ENCODE measurements at regions not wholly inside any gene's neighbourhood (a gene's known extent, or its start where the extent isn't known, plus 50 kb on each side); places are given as distances from the start of the nearest gene placed in this dataset.
A peak's percentile ranks its signal among the peaks of the same experiment; 100 is the strongest.

- H3K27ac ChIP-seq (ENCODE audit: low read length) = no peak overlapping the region
- ChIA-PET POLR2A (no interaction called here), CTCF (interaction anchor here in 1 of 2 donors (1.2 kb wide), 1 partner anchor 432 kb away, joined by 5 read pairs; no protein-coding TSS in a partner anchor)
- Mint-ChIP-seq H3K36me3 (no peaks in the 10 kb centered on the region), H3K4me1 (peaks cover 37 to 65% (median 49%) of the 10 kb centered on the region in 3 donors), H3K4me3 (no peak overlapping the region), H3K27ac (no peak overlapping the region), H3K27me3 (no peaks in the 10 kb centered on the region), H3K9me3 (no peaks in the 10 kb centered on the region)
- ATAC-seq (replicated peaks in 1 of 4) = no peak
- DNase-seq = no peak
- no peaks in the 10 kb centered on the region for H3K9me3 ChIP-seq
- no peaks in the 10 kb centered on the region for H3K27me3 ChIP-seq (replicated peaks in 1 of 2; ENCODE audit: control insufficient read depth in 2 of 2, extremely low read depth in 1 of 2, insufficient read depth in 2 of 2, low read length in 1 of 2)
- no peak overlapping the region for H3K4me3 ChIP-seq (ENCODE audit: control insufficient read depth in 1 of 2, extremely low read depth in 1 of 2, low read length in 1 of 2)
- H3K4me1 ChIP-seq (ENCODE audit: control insufficient read depth in 1 of 2, extremely low read depth in 1 of 2, insufficient read depth in 2 of 2, low read length in 2 of 2) = peaks cover 12 to 36% of the 10 kb centered on the region in 2 experiments
- WGBS (ENCODE audit: insufficient coverage) = 70% methylated on average over 5 of the region's 7 CpGs
- no peaks in the 10 kb centered on the region for H3K36me3 ChIP-seq (ENCODE audit: control insufficient read depth in 2 of 2, extremely low read depth in 1 of 2, insufficient read depth in 1 of 2, low read length in 1 of 2)
Measured at GRCh38 chr14:98960617-98961013, 311.4 kb downstream of the BCL11B start.

GRCh38 chr14:98961191-98961590 is 310.8 kb downstream of the BCL11B start:
- no peaks in the 10 kb centered on the region for H3K9me3 Mint-ChIP-seq
- ChIA-PET POLR2A (no interaction called here), CTCF (no interaction called here)
- DNase-seq (no peak), ATAC-seq (replicated peaks in 1 of 4) (no peak)
- Histone ChIP-seq H3K27me3 (replicated peaks in 1 of 2; ENCODE audit: control insufficient read depth in 2 of 2, extremely low read depth in 1 of 2, insufficient read depth in 2 of 2, low read length in 1 of 2) (no peaks in the 10 kb centered on the region), H3K27ac (ENCODE audit: low read length) (no peak overlapping the region), H3K36me3 (ENCODE audit: control insufficient read depth in 2 of 2, extremely low read depth in 1 of 2, insufficient read depth in 1 of 2, low read length in 1 of 2) (no peaks in the 10 kb centered on the region), H3K9me3 (no peaks in the 10 kb centered on the region), H3K4me3 (ENCODE audit: control insufficient read depth in 1 of 2, extremely low read depth in 1 of 2, low read length in 1 of 2) (no peak overlapping the region), H3K4me1 (ENCODE audit: control insufficient read depth in 1 of 2, extremely low read depth in 1 of 2, insufficient read depth in 2 of 2, low read length in 2 of 2) (peaks cover 12 to 39% of the 10 kb centered on the region in 2 experiments)
- no peak overlapping the region for H3K4me3 Mint-ChIP-seq
- WGBS (ENCODE audit: insufficient coverage) = 100% methylated on average over 1 of the region's 4 CpGs
- H3K27me3 Mint-ChIP-seq = no peaks in the 10 kb centered on the region
- H3K4me1 Mint-ChIP-seq = peaks cover 43 to 64% (median 52%) of the 10 kb centered on the region in 3 donors
- H3K27ac Mint-ChIP-seq = no peak overlapping the region
- no peaks in the 10 kb centered on the region for H3K36me3 Mint-ChIP-seq

DNA sequence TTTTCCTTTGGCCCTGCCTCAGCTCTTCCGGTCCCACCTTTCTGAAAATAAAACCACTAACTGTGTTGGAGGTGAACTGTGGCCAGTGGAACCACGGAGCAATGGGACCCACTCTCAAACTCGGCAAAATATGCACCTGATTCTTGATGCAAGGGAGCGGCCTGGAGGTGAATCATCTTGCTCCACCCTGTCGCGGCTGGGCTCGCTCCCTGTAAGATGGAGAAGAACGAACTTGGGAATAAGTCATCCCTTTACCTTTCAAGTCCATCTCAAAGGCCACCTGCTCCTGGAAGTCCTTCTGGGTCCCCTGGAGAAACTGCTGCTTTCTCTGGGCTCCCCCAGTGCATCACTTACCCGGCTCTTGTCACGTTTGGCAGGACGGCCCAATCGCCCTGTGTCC is 309.9 kb downstream of the BCL11B start:
- CTCF ChIA-PET = no interaction called here

DNA sequence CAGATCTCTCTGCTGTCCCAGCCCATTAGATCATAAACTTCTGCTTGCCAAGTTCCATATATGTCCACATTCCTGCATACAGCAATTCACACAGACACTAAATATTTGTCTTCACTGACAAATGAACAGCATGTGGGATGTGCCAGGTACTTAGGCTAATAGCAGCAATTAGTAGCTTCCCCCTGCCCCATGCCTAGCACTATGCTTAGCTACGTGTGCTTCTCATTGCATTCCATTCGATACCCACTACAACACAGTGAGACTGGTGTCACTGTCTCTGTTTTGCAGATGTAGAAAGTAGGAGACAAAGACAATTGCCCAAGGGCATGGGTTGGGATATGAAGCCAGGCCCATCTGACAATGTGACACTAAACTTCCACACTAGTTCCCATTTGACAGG is 308.4 kb downstream of the BCL11B start:
- no peak overlapping the region for H3K27ac ChIP-seq (ENCODE audit: low read length)
- peaks cover 12 to 39% of the 10 kb centered on the region in 2 experiments for H3K4me1 ChIP-seq (ENCODE audit: control insufficient read depth in 1 of 2, extremely low read depth in 1 of 2, insufficient read depth in 2 of 2, low read length in 2 of 2)
- no peaks in the 10 kb centered on the region for H3K27me3 ChIP-seq (replicated peaks in 1 of 2; ENCODE audit: control insufficient read depth in 2 of 2, extremely low read depth in 1 of 2, insufficient read depth in 2 of 2, low read length in 1 of 2)
- no CpG with 5 or more reads among the region's 2 CpGs for WGBS (ENCODE audit: insufficient coverage)
- ChIA-PET POLR2A (no interaction called here), CTCF (no interaction called here)
- H3K36me3 ChIP-seq (ENCODE audit: control insufficient read depth in 2 of 2, extremely low read depth in 1 of 2, insufficient read depth in 1 of 2, low read length in 1 of 2) = no peaks in the 10 kb centered on the region
- Mint-ChIP-seq H3K27me3 (no peaks in the 10 kb centered on the region), H3K9me3 (no peaks in the 10 kb centered on the region), H3K27ac (peak overlapping the region in 1 of 2 donors; percentile 34), H3K4me3 (peak overlapping the region in 1 of 3 donors; percentile 70), H3K36me3 (no peaks in the 10 kb centered on the region), H3K4me1 (peaks cover 47 to 74% (median 56%) of the 10 kb centered on the region in 3 donors)
- H3K4me3 ChIP-seq (ENCODE audit: control insufficient read depth in 1 of 2, extremely low read depth in 1 of 2, low read length in 1 of 2) = no peak overlapping the region
- DNase-seq = no peak
- no peaks in the 10 kb centered on the region for H3K9me3 ChIP-seq
- ATAC-seq (replicated peaks in 1 of 4) = no peak

More for the DNA sequence above, 309.9 kb downstream of the BCL11B start:
- Histone ChIP-seq H3K27ac (ENCODE audit: low read length) (no peak overlapping the region), H3K4me3 (ENCODE audit: control insufficient read depth in 1 of 2, extremely low read depth in 1 of 2, low read length in 1 of 2) (no peak overlapping the region), H3K4me1 (ENCODE audit: control insufficient read depth in 1 of 2, extremely low read depth in 1 of 2, insufficient read depth in 2 of 2, low read length in 2 of 2) (peaks cover 12 to 39% of the 10 kb centered on the region in 2 experiments), H3K9me3 (no peaks in the 10 kb centered on the region), H3K27me3 (replicated peaks in 1 of 2; ENCODE audit: control insufficient read depth in 2 of 2, extremely low read depth in 1 of 2, insufficient read depth in 2 of 2, low read length in 1 of 2) (no peaks in the 10 kb centered on the region), H3K36me3 (ENCODE audit: control insufficient read depth in 2 of 2, extremely low read depth in 1 of 2, insufficient read depth in 1 of 2, low read length in 1 of 2) (no peaks in the 10 kb centered on the region)
- POLR2A ChIA-PET = no interaction called here
- ATAC-seq (replicated peaks in 1 of 4) (no peak), DNase-seq (no peak)
- no peaks in the 10 kb centered on the region for H3K36me3 Mint-ChIP-seq
- H3K27ac Mint-ChIP-seq = no peak overlapping the region
- WGBS (ENCODE audit: insufficient coverage) = 75% methylated on average over 6 of the region's 12 CpGs
- no peak overlapping the region for H3K4me3 Mint-ChIP-seq
- no peaks in the 10 kb centered on the region for H3K9me3 Mint-ChIP-seq
- H3K4me1 Mint-ChIP-seq = peaks cover 47 to 73% (median 56%) of the 10 kb centered on the region in 3 donors
- H3K27me3 Mint-ChIP-seq = no peaks in the 10 kb centered on the region

DNA sequence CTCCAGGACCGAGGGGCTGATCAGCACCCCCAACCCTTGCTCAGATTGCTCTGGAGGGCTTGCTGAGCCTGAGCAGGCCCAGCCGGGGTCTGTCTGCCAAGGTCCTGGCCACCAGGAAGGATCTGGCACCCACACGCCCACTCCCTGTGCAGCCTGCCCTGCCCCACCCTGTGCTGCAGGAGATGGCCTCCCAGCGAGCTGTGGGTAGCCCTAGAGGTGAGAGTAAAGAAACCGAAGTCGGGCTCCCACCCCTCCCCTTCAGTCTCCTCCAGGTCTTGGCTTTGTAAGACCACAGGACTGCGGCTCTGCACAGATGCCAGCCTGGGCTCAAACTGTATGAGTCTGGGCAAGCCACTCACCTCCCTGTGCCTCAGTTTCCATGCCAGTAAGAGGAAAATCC is 307.8 kb downstream of the BCL11B start:
- ATAC-seq (replicated peaks in 1 of 4) (peak in 3 of 4 experiments; percentile 44 to 70 (median 51)), DNase-seq (peak in 8 of 35 experiments; percentile 6 to 23 (median 14))

GRCh38 chr14:98965076-98965475 is 306.9 kb downstream of the BCL11B start:
- Mint-ChIP-seq H3K4me1 (peaks cover 47 to 67% (median 53%) of the 10 kb centered on the region in 3 donors), H3K9me3 (no peaks in the 10 kb centered on the region), H3K4me3 (peak overlapping the region in 1 of 3 donors; percentile 70), H3K36me3 (no peaks in the 10 kb centered on the region), H3K27ac (peak overlapping the region; percentile 60 to 80), H3K27me3 (no peaks in the 10 kb centered on the region)
- H3K36me3 ChIP-seq (ENCODE audit: control insufficient read depth in 2 of 2, extremely low read depth in 1 of 2, insufficient read depth in 1 of 2, low read length in 1 of 2) = no peaks in the 10 kb centered on the region
- ChIA-PET CTCF (no interaction called here), POLR2A (interaction anchor here in 1 of 2 donors (0.6 kb wide), 1 partner anchor 234 kb away, joined by 3 read pairs; no protein-coding TSS in a partner anchor)
- peak in 2 of 4 experiments; percentile 43 to 49 for ATAC-seq (replicated peaks in 1 of 4)
- no peak overlapping the region for H3K4me3 ChIP-seq (ENCODE audit: control insufficient read depth in 1 of 2, extremely low read depth in 1 of 2, low read length in 1 of 2)
- H3K4me1 ChIP-seq (ENCODE audit: control insufficient read depth in 1 of 2, extremely low read depth in 1 of 2, insufficient read depth in 2 of 2, low read length in 2 of 2) = peaks cover 12 to 37% of the 10 kb centered on the region in 2 experiments
- no CpG with 5 or more reads among the region's 5 CpGs for WGBS (ENCODE audit: insufficient coverage)
- H3K27ac ChIP-seq (ENCODE audit: low read length) = no peak overlapping the region
- H3K27me3 ChIP-seq (replicated peaks in 1 of 2; ENCODE audit: control insufficient read depth in 2 of 2, extremely low read depth in 1 of 2, insufficient read depth in 2 of 2, low read length in 1 of 2) = no peaks in the 10 kb centered on the region
- no peak for DNase-seq
- H3K9me3 ChIP-seq = no peaks in the 10 kb centered on the region

More for the DNA sequence above, 307.8 kb downstream of the BCL11B start:
- POLR2A ChIA-PET = no interaction called here
- no peak overlapping the region for H3K4me3 ChIP-seq (ENCODE audit: control insufficient read depth in 1 of 2, extremely low read depth in 1 of 2, low read length in 1 of 2)
- Mint-ChIP-seq H3K4me3 (peak overlapping the region in 1 of 3 donors; percentile 70), H3K27ac (peak overlapping the region in 1 of 2 donors; percentile 80), H3K27me3 (no peaks in the 10 kb centered on the region), H3K4me1 (peaks cover 47 to 74% (median 56%) of the 10 kb centered on the region in 3 donors), H3K9me3 (no peaks in the 10 kb centered on the region), H3K36me3 (no peaks in the 10 kb centered on the region)
- no peaks in the 10 kb centered on the region for H3K9me3 ChIP-seq
- no peaks in the 10 kb centered on the region for H3K36me3 ChIP-seq (ENCODE audit: control insufficient read depth in 2 of 2, extremely low read depth in 1 of 2, insufficient read depth in 1 of 2, low read length in 1 of 2)
- no peaks in the 10 kb centered on the region for H3K27me3 ChIP-seq (replicated peaks in 1 of 2; ENCODE audit: control insufficient read depth in 2 of 2, extremely low read depth in 1 of 2, insufficient read depth in 2 of 2, low read length in 1 of 2)
- H3K27ac ChIP-seq (ENCODE audit: low read length) = no peak overlapping the region
- H3K4me1 ChIP-seq (ENCODE audit: control insufficient read depth in 1 of 2, extremely low read depth in 1 of 2, insufficient read depth in 2 of 2, low read length in 2 of 2) = peaks cover 12 to 39% of the 10 kb centered on the region in 2 experiments
- CTCF ChIA-PET = no interaction called here
- WGBS (ENCODE audit: insufficient coverage) = 39% methylated on average over 5 of the region's 7 CpGs

DNA sequence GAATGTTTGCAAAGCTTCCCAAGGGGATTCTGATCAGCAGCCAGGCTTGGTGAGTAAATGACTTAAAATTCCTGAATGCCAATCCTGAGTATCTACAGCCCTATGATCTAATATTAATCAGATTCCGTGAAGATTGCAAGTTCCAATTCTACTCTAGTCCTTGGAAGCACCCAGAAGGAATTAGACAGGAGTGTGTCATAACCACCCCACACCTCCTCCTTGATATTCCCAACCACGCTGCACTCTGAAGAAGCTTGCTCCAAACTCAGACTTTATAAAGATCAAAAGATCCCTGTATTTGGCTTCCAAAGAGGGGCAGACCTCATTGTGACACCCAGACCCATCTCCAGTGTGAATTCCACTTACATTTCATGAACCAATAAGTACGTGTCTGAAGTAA is 306.0 kb downstream of the BCL11B start:
- no peaks in the 10 kb centered on the region for H3K36me3 ChIP-seq (ENCODE audit: control insufficient read depth in 2 of 2, extremely low read depth in 1 of 2, insufficient read depth in 1 of 2, low read length in 1 of 2)
- Mint-ChIP-seq H3K4me3 (no peak overlapping the region), H3K36me3 (no peaks in the 10 kb centered on the region), H3K4me1 (peaks cover 47 to 58% (median 47%) of the 10 kb centered on the region in 3 donors), H3K27ac (no peak overlapping the region), H3K9me3 (no peaks in the 10 kb centered on the region), H3K27me3 (no peaks in the 10 kb centered on the region)
- H3K4me1 ChIP-seq (ENCODE audit: control insufficient read depth in 1 of 2, extremely low read depth in 1 of 2, insufficient read depth in 2 of 2, low read length in 2 of 2) = peaks cover 12 to 30% of the 10 kb centered on the region in 2 experiments
- ATAC-seq (replicated peaks in 1 of 4) (no peak), DNase-seq (no peak)
- CTCF ChIA-PET = no interaction called here
- no peak overlapping the region for H3K4me3 ChIP-seq (ENCODE audit: control insufficient read depth in 1 of 2, extremely low read depth in 1 of 2, low read length in 1 of 2)
- no peaks in the 10 kb centered on the region for H3K9me3 ChIP-seq
- H3K27me3 ChIP-seq (replicated peaks in 1 of 2; ENCODE audit: control insufficient read depth in 2 of 2, extremely low read depth in 1 of 2, insufficient read depth in 2 of 2, low read length in 1 of 2) = no peaks in the 10 kb centered on the region
- POLR2A ChIA-PET = no interaction called here
- WGBS (ENCODE audit: insufficient coverage) = 100% methylated on average over 1 of the region's 3 CpGs
- H3K27ac ChIP-seq (ENCODE audit: low read length) = no peak overlapping the region
